Stimulated activated CD8-positive, alpha-beta memory T cell treated with anti-CD3 and anti-CD28 coated beads, Interleukin-4, amount 100 ng/mL, for 1 hour (primary cell): ENCODE measurements at regions not wholly inside any gene's neighbourhood (a gene's known extent, or its start where the extent isn't known, plus 50 kb on each side); places are given as distances from the start of the nearest gene placed in this dataset.

Experiments used
- DNase-seq, 2 donors: peaks; one replicate each; pipeline ENCODE4 v3.0.0-alpha.2; 2020; ENCODE audit warnings: low read depth in 2 of 2, low spot score in 1 of 2

- DNase-seq: no peak
These were observed 346.6 kb upstream of the KLF6 start for GRCh38 chr10:4131407-4132215.

DNA sequence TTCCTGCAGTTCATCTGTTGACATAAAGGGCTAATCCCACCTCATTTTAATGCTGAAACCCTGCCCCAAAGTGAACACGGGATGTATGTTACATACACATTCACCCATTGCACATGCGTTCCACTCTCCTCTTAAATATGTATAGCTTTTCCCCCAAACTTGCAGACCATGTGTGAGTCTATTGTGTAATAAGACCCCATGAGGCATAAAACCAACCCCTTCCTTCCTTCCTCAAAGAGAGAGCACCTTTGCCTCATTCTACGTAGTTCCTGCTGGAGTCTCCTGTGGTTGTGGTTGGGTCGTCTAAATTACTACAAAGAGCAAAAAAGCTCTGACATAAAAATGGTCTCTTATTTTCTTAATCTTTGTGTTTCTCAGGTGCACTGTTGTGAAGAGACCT is 345.7 kb upstream of the KLF6 start:
- DNase-seq: no peak

DNA sequence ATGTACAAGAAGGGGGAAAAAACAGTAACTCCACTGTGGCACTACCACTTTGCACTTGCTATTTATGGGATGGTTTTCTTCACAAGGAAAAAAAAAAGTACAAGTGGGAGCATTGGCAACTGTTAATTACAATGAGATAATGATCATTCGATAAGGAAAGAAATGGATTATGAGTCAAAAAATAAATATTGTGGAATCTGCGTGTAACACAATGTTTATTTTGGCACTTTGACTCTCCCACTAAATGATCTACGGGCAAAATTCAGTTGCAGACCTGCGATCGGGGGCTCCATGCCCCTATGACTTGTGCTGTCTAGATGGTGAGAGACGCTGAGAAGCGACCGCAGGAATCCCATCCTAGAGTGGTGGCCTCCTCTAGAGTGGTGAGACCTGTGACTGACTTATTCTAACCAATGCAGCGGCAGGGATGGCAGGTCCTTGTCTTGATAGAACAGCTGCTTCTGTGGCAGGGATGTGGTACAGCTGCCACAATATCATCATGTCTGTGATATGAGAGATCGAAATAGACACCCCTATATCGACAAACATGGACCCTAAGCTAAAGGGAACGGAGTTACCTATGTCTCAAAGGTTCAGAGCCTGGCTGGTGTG is 345.0 kb upstream of the KLF6 start:
- no peak for DNase-seq

DNA sequence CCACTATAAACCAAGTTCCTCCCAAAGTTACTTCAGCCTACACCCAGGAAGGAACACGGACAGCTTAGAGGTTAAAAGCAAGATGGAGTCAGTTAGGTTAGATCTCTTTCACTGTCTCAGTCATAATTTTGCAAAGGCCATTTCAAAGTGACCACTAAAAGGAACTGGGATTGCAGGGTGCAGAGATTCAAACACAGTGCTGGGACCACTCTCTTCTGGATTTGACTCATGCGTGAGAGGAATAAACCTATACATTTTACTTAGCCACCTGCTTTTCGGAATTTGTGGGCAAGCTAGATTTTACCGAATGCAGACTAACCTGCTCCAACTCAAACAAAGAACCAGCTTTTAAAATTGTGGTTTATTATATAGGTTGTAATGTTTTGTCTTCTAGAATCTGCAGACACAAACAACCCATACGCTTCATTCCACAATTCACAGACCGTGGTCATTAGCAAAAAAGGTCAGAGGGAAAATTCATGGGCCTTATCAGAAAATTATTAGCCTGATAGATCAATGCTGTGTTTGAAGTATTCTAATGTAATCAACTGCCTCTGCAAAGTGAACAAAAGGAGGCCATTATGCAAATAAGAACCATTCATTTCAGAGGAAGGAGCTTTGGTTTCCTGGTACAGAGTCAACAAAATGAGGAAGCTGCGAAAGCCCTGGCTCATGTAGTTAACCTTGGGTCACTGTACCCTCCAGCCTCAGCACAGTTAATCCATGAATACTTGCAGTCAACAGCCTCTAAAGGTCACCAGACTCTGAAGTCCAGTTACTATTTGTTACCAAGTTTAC is 342.7 kb upstream of the KLF6 start:
- DNase-seq: no peak

DNA sequence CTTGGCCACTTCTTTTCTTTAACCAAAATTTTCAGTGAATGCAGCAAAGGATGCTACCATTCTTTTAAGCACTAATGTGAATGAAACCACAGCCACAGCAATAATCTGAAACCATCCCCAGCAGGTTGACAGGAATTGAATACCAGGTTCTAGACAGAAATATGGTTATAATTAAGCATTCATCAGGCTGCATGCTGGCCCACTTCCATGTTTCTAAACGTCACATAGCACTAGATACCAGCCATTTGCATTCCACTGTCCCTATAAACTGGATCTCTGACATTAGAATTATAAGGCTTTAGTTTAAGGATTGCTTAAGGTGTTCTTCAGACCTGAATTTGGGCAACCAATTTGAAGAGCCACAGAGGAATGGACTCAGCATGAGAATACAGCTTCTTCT is 340.8 kb upstream of the KLF6 start:
- no peak for DNase-seq

DNA sequence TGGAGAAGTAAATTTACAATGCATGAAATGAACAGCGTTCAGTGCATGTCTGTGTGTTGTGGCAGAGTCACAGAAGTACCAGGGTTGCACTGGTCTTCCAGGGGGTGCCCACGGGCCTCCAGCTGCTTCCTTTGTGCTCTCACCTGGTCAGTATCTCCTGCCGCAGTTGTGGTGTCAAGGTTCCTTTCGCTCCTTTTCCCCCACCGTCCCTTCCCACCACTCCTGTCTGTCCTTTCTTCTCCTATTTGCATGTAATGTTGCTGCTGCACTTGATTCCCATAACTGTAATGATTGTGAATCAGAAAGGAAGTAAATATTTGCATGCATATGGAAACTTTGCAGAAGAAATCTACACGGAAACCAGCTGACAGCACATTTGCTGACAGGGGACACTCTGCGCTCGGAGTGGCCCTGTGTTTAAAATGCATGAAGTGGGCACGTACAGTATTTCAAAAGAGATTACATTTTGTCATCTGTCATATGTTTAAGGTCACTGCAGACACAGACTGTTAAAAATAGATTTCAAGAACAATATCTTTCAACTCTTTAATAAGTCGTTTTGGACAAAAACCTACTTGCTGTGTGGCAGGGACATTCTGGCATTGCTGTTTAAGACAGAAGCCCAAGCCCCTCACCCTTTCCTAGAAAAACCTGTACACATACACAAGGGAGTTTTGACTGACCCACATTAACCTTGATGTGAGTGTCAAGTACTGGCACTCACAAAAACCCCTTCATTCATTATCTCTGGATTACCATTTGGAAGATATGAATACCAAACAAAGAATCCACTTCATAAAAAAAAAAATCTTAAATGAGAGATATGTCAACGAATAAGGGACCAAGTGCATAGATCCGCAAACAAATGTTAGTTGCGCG is 336.7 kb upstream of the KLF6 start:
- no peak for DNase-seq

- no peak for DNase-seq
These were observed 335.3 kb upstream of the KLF6 start for GRCh38 chr10:4120096-4120853.

GRCh38 chr10:4119107-4119506 is 334.1 kb upstream of the KLF6 start:
- no peak for DNase-seq

DNA sequence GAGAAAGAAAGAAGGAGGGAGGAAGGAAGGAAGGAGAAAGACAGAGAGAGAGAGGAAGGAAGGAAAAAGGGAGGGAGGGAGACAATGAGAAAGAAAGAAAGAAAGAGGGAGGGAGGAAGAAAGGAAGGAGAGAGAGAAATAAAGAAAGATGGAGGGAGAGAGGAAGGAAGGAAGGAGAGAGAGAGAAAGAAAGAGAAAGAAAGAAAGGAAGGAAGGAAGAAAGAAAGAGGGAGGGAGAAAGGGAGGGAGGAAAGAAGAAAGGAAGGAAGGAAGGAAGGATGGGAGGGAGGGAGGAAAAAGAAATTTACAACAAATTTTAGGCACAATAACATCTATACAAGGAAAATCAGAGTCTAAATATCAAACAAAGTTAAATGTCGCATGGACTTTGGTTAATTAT is 332.6 kb upstream of the KLF6 start:
- DNase-seq: no peak

DNA sequence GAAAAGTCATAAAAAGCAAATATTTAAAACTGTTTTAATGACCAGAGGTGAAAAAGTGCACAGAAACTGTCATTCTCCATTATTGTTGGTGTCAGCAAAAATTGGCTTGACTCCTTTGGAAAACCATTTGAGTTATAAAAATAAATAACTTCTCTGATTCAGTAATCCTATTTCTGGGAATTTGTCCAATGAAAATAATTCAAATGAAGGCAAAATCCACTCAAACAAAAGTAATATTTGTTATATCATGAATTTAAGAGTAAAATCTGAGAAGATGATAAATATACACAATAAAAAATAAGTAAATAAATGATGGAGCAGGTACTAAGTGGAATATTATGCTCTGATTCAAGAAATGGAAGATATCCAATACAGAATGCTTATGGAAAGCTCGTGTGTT is 326.6 kb upstream of the KLF6 start:
- no peak for DNase-seq

DNA sequence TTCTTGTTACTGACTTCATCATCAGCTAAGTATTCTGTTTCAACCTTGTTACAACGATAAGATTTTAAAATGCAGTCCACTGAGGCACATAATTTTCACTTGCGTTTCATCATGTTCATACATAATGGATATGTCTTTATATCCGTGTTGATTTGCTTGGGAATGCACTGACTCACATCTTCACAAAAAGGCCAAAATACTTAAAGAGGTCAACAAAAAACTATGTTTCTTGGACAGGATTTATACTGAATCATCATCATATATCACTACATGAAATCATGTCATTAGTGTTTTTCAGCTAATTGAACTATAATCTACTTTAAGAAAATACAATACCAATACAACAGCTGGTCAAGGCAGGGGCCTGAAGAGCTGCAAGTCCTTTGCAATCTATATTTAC is 324.5 kb upstream of the KLF6 start:
- DNase-seq: no peak

GRCh38 chr10:4108693-4109092 is 323.7 kb upstream of the KLF6 start:
- no peak for DNase-seq

DNA sequence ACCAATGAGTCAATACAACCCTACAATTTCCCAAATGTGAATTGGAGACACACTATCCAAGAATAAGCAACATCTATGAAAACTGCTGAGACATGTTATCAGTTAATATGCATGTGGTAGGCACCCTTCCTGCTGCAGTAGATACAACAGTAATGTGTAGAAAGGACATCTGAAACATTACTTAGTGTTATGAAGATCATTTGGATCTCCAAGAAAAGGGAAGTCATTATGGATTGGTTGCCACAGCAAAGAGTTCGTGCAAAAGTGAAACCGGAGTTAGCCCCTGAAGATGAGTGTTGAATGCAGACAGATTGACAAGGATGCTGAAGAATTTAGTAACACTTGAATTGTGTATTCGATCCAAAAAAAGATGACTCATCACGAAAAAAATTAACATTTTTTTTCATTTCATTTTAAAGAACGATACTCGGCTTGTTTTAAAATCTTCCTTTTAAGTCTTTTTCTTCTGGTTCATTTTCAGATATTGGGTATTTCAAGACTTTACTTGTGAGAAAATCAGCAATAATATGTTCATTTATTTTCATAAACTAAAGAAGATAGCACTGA is 322.4 kb upstream of the KLF6 start:
- no peak for DNase-seq

DNA sequence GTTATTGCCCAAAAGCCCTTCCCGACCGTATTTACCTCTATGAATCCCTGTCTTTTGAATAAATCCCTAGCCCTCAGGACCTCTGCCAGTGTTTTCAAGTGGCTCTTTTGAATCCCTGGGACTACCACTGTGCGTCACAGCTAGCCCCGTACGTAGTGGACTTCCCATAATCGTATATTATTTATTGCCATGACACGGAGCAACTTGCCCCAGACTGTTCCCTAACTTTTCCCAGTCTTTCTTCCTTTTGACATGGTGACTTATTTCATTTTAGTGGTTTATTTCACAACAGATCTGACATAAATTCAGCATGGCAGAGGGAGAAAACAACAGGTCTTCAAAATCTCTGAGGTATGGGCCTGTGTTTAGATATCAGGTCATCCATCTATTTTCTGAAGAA is 318.6 kb upstream of the KLF6 start:
- DNase-seq: no peak

DNA sequence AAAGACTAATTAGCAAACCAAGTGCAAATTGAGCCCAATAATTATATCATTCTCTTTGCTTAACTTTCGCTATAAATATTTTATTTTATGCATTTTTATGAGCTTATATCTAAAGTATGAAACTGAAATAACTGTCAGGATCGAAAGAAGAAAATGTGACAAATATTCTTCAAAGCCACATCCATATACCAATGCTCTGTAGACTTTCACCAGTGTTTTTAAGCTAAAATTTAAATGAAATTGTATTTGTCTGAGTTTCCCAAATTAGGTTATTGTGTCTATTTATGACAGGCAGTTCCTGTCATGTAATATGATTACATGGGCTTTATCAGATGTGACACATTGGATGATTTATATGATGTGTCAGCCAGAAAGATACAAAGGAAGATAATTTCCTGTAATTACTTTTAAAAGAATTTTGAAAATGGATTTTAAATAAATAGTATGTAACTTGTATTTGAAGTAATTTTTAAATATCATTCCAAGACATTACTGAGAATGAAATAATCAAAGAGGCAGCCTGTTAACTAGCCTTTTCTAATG is 317.9 kb upstream of the KLF6 start:
- DNase-seq: no peak

GRCh38 chr10:4101918-4102654 is 317.1 kb upstream of the KLF6 start:
- no peak for DNase-seq

GRCh38 chr10:4100380-4100779 is 315.4 kb upstream of the KLF6 start:
- DNase-seq: no peak

- no peak for DNase-seq
These were observed 314.2 kb upstream of the KLF6 start for GRCh38 chr10:4099202-4099601.
